GM19238 (cell line): ENCODE measurements at regions not wholly inside any gene's neighbourhood (a gene's known extent, or its start where the extent isn't known, plus 50 kb on each side); places are given as distances from the start of the nearest gene placed in this dataset.
"Not testable (repeated sequence)": the region's sequence is repeated elsewhere in the genome, so short reads cannot be mapped to it uniquely, and the experiment has no call there.

Source experiments
- DNase-seq: peaks from one replicate; pipeline ENCODE4 v3.0.0; 2011; ENCODE audit warnings: low spot score; ENCODE audit not compliant: insufficient read length

DNA sequence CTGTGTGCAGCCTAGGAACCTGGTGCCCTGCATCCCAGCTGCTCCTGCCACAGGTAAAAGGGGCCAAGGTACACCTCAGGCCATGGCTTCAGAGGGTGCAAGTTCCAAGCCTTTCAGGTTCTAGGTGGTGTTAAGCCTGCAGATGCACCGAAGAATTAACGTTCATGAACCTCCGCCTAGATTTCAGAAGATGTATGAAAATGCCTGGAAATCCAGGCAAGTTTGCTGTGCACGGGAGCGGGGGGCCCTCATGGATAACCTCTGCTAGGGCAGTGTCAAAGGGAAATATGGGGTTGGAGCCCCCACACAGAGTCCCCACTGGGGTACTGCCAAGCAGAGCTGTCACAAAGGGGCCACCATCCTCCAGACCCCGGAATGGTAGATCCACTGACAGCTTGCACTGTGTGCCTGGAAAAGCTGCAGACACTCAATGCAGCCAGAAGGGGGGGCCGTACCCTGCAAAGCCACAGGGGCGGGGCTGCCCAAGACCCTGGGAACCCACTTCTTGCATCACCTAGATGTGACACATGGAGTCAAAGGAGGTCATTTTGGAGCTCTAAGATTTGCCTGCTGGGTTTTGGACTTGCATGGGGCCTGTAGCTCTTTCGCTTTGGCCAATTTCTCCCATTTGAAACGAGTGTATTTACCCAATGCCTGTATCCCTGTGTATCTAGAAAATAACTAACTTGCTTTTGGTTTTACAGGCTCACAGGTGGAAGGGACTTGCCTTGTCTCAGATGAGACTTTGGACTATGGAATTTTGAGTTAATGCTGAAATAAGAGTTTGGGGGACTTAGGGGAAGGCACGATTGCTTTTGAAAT is 145.2 kb upstream of the C1QTNF3 start:
- DNase-seq: not testable (repeated sequence)

DNA sequence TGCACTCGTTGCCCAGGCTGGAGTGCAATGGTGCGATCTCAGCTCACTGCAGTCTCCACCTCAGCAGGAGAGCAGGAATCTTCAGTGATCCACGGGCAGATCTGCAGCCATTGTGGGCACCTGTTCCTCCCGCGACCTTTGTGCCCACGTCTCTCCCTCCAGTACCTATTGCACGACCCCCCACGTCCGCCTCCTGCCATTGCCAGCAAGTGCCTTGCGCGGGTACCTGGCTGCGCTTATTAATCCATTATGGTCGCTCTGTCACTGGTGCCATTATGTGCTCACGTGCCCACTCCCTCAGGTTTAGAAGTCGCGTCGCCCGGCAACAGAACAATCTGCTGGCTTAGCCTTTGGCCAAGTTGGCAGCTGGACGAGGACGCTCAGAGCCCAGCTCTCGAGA is 146.2 kb upstream of the C1QTNF3 start:
- not testable (repeated sequence) for DNase-seq

DNA sequence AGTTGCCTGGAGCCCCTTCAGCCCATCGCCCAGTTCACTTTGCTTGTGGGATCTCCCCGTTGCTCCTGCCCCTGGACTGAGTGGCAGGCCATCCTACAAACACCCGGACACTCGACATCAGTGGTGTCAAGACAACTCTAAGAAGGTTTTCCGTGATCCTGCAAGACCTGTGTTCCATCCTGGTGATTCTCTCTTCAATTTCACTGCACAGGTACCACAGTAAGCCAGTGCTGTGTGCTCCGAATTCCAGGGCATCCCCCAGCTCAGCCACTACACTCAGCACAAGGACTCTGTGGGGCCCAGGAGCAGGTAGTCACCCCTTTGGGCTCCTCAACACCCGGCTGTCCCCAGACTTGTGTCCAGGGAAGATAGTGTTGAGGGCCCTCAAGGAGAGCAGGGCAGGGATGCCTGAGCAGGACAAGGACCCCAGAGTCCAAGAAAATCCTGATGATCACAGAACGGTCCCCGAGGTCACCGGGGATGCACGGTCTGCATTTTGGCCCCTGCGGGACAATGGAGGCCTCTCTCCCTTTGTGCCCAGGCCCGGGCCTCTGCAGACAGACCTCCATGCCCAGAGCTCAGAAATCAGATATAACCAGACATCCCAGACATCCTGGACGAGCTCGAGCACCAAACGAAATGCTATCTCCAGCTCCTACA is 146.9 kb upstream of the C1QTNF3 start:
- DNase-seq: not testable (repeated sequence)

DNA sequence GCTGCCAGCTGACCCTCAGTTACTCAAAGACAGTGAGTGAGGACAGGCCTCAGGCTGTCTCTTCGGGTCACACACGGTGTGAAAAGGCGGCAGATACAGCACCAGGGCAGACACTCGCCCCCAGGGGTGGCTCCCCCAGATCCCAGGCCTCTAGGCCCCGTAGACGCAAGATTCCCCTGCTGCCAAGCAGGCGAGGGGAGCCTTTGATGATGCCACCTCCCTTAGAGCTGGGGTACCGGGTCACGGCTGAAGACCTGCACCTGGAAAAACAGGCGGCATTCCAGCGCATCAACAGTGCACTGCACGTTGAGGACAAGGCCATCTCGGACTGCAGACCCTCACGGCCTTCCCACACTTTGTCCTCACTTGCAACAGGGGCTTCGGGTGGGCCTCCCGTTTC is 147.5 kb upstream of the C1QTNF3 start:
- DNase-seq: not testable (repeated sequence)

- DNase-seq: not testable (repeated sequence)
Measured at GRCh38 chr5:34191279-34191744, 148.3 kb upstream of the C1QTNF3 start.

DNA sequence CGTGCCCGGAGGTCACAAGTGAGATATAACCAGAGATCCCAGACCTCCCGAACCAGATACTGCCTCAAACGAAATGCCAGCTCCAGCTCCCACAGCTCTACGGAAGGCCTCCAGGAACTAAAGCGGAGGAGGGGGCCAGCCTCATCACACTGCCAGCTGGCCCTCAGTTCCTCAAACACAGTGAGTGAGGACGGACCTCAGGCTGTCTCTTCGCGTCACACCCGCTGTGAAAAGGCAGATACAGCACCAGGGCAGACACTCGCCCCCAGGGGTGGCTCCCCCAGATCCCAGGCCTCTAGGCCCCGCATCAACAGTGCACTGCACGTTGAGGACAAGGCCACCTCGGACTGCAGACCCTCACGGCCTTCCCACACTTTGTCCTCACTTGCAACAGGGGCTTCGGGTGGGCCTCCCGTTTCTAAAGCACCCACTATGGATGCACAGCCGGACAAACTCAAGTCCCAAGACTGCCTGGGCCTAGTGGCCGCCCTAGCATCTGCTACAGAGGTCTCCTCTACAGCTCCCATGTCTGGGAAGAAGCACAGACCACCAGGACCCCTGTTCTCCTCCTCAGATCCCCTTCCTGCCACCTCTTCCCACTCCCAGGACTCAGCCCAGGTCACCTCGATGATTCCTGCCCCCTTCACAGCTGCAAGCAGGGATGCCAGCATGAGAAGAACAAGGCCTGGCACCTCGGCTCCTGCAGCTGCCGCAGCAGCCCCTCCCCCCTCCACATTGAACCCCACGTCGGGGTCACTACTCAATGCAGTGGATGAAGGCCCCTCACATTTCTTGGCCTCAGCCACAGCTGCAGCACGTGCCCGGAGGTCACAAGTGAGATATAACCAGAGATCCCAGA is 149.3 kb upstream of the C1QTNF3 start:
- DNase-seq: not testable (repeated sequence)

DNA sequence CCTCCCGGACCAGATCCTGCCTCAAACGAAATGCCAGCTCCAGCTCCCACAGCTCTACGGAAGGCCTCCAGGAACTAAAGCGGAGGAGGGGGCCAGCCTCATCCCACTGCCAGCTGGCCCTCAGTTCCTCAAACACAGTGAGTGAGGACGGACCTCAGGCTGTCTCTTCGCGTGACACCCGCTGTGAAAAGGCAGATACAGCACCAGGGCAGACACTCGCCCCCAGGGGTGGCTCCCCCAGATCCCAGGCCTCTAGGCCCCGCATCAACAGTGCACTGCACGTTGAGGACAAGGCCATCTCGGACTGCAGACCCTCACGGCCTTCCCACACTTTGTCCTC is 149.9 kb upstream of the C1QTNF3 start:
- DNase-seq: not testable (repeated sequence)

- DNase-seq: not testable (repeated sequence)
Measured at GRCh38 chr5:34193297-34193696, 150.3 kb upstream of the C1QTNF3 start.

GRCh38 chr5:34193804-34194203 is 150.8 kb upstream of the C1QTNF3 start:
- DNase-seq: not testable (repeated sequence)

GRCh38 chr5:34196091-34196490 is 153.1 kb upstream of the C1QTNF3 start:
- not testable (repeated sequence) for DNase-seq

- DNase-seq: not testable (repeated sequence)
Measured at GRCh38 chr5:34205347-34205746, 162.3 kb upstream of the C1QTNF3 start.

DNA sequence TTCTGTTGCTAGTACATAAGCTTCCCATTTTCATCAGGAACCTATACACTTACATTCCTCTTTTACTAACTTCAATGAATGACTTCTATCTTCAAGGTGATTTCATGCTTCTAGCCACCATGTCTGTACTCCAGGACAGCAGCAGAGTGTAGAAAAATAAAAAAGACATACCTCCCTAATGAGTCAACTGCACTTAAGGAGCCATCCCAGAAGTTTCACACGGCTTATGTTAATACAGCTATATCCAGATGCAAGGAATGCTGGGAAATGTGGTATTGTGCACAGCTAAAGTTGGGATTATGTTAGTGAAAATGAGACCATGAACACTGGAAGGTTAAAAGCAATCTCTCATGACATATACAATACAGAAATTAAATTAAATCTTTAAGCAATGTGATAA is 174.4 kb upstream of the C1QTNF3 start:
- DNase-seq: not testable (repeated sequence)

DNA sequence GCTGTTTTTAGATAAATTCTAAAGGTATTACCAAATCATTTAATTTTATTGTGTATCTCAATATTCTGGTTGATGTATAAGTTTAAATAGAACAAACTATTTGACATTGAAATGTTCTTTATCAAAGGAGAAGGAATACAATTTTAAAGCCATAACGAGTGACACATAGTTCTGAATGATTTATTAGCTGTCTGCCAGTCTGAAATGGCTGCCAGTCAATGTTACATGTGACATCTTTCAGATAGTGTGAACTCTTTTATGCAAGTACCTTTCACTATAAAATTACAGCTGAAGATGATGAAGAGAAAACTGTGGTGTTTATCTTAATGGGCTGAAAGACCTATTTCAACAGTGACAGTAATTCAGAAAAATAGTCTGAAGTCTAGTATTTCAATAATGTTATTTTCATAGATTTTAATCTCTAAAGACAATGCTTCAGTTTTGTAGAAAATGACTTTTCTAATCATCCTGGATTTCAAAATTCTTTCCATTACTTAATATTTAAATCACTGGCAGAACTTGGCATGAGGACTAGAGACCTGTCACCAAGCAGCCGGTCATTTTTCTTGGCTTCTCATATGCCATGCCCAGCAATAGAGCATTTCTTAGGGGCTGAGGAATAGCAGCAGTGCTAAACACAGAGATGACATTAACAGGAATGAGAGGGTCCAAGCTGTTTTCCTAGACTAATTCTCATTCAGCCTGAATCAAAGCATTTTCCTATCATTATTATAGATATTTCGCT is 178.5 kb upstream of the C1QTNF3 start:
- not testable (repeated sequence) for DNase-seq

- not testable (repeated sequence) for DNase-seq
Measured at GRCh38 chr5:34223158-34223557, 180.1 kb upstream of the C1QTNF3 start.

DNA sequence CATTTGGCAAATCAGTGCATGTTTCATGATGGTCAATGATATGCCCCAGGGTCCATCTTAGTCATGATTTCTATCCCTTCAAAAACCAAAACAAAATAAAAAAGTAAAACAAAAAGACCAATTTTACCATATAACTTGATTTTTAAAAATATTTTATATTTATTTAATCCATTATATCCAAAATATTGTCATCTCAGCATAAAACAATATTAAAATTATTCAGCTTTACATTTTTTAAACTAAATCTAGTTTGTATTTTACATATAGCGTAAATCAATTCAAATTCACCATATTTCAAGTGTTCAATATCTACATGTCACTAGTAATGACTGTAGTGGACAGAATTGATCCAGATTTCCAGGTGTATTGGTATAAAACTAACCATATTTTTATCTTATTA is 187.4 kb upstream of the C1QTNF3 start:
- not testable (repeated sequence) for DNase-seq

GRCh38 chr5:34243802-34244201 is 200.8 kb upstream of the C1QTNF3 start:
- not testable (repeated sequence) for DNase-seq

- not testable (repeated sequence) for DNase-seq
Measured at GRCh38 chr5:34244281-34245031, 201.4 kb upstream of the C1QTNF3 start.

DNA sequence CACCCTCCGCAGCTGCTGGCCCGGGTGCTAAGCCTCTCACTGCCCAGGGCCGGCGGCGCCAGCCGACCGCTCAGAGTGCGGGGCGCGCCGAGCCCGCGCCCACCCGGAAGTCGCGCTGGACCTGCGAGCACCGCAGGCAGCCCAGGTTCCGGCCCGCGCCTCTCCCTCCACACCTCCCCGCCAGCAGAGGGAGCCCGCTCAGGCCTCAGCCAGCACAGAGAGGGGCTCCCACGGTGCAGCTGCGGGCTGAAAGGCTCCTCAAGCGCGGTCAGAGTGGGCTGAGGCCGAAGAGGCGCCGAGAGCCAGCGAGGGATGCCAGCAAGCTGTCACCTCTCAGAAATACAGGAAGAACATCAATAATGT is 202.0 kb upstream of the C1QTNF3 start:
- DNase-seq: not testable (repeated sequence)

DNA sequence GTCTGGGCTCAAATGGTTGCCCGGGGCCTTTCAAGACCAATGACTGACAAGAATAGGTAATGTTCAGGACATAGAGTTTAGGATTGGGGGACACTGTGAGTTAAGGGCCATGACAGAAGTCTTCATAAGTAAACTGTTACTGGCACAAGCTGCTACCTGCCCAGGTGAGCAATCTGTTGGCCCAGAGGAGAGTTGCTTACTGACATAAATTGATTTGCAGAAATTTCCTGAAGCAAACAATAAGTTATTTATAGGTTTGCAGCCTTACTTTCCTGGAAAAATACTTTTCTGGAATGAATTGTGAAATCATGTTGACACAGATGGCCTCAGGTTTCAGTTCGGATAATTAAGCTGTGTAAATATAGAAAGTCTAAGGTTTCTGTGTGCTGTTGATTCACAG is 202.8 kb upstream of the C1QTNF3 start:
- not testable (repeated sequence) for DNase-seq

GRCh38 chr5:34258598-34258997 is 215.6 kb upstream of the C1QTNF3 start:
- DNase-seq: not testable (repeated sequence)
